Memory B cell (primary cell): ENCODE measurements at regions not wholly inside any gene's neighbourhood (a gene's known extent, or its start where the extent isn't known, plus 50 kb on each side); places are given as distances from the start of the nearest gene placed in this dataset.
"Not testable (repeated sequence)": the region's sequence is repeated elsewhere in the genome, so short reads cannot be mapped to it uniquely, and the experiment has no call there.

Experiments used
- ATAC-seq: fragments of 150-1000 bp; cut with Tn5 transposase; 2 replicates; pipeline ENCODE4 v1.10.0; 2021; ENCODE audit warnings: low read depth, mild to moderate bottlenecking, moderate library complexity
- DNase-seq, 2 donors: peaks; one replicate each; pipeline ENCODE4 v3.0.0; 2022; ENCODE audit warnings: low spot score in 2 of 2
- H3K27ac Mint-ChIP-seq: one replicate; pipeline ENCODE4 v1.8.0; 2022; ENCODE audit warnings: mild to moderate bottlenecking, moderate library complexity, mixed read lengths
- H3K27me3 Mint-ChIP-seq: one replicate; pipeline ENCODE4 v1.8.0; 2022; ENCODE audit warnings: mixed read lengths
- H3K36me3 Mint-ChIP-seq: one replicate; pipeline ENCODE4 v1.8.0; 2022; ENCODE audit warnings: mild to moderate bottlenecking, mixed read lengths
- H3K4me1 Mint-ChIP-seq: one replicate; pipeline ENCODE4 v1.8.0; 2022; ENCODE audit warnings: mixed read lengths
- H3K4me3 Mint-ChIP-seq: one replicate; pipeline ENCODE4 v1.8.0; 2022; ENCODE audit warnings: mild to moderate bottlenecking, moderate library complexity, mixed read lengths
- H3K9me3 Mint-ChIP-seq: one replicate; pipeline ENCODE4 v1.8.0; 2022; ENCODE audit warnings: mixed read lengths

DNA sequence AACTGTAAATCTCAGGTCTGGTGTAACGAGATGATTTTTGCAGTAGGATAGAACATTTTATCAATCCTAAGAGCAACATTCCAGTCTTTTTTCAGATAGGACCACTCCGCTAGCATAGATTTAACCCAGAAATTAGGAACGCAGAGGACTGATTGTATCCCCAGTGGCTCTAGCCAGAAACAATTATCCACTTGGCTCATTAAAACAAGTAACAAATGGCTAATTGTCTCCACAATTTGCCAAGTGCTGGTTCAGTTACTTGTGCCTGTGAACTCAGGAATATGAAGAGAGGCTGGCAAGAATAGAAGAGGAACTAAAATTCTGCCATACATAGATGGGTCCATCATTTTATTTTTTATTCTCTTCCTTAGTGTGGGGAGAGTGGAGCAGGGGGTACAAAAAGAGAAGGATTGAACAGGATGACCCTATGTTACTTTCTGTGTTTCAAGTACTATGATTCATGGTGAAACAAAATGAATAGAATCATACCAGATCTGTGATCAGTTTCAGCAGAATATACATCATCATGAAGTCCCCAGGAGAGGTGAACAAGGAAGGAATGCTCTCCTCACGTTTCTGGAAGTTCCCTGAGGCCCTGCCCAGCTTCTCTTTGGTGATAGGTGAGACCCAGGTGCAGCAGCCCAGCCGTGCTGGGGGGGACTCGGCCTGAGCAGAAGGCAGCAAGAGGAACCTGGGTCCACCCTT is 121.6 kb downstream of the ARL4C start:
- H3K9me3 Mint-ChIP-seq, result no peaks in the 10 kb centered on the region
- peaks cover 2% of the 10 kb centered on the region for H3K27me3 Mint-ChIP-seq
- DNase-seq (no peak), ATAC-seq (no peak)
- H3K36me3 Mint-ChIP-seq, result no peaks in the 10 kb centered on the region
- H3K4me3 Mint-ChIP-seq, result no peak overlapping the region
- H3K27ac Mint-ChIP-seq, result no peak overlapping the region
- H3K4me1 Mint-ChIP-seq, result peaks cover 6% of the 10 kb centered on the region

- Mint-ChIP-seq H3K27ac (no peak overlapping the region), H3K27me3 (peaks cover 2% of the 10 kb centered on the region), H3K9me3 (no peaks in the 10 kb centered on the region), H3K4me1 (peaks cover 6% of the 10 kb centered on the region), H3K4me3 (no peak overlapping the region), H3K36me3 (no peaks in the 10 kb centered on the region)
- ATAC-seq (no peak), DNase-seq (no peak)
Observed at GRCh38 chr2:234374736-234375135, 122.1 kb downstream of the ARL4C start.

GRCh38 chr2:234374150-234374508 is 122.8 kb downstream of the ARL4C start:
- ATAC-seq (no peak), DNase-seq (no peak)
- Mint-ChIP-seq H3K9me3 (no peaks in the 10 kb centered on the region), H3K36me3 (no peaks in the 10 kb centered on the region), H3K4me1 (peaks cover 6% of the 10 kb centered on the region), H3K27ac (no peak overlapping the region), H3K27me3 (peaks cover 2% of the 10 kb centered on the region), H3K4me3 (no peak overlapping the region)

DNA sequence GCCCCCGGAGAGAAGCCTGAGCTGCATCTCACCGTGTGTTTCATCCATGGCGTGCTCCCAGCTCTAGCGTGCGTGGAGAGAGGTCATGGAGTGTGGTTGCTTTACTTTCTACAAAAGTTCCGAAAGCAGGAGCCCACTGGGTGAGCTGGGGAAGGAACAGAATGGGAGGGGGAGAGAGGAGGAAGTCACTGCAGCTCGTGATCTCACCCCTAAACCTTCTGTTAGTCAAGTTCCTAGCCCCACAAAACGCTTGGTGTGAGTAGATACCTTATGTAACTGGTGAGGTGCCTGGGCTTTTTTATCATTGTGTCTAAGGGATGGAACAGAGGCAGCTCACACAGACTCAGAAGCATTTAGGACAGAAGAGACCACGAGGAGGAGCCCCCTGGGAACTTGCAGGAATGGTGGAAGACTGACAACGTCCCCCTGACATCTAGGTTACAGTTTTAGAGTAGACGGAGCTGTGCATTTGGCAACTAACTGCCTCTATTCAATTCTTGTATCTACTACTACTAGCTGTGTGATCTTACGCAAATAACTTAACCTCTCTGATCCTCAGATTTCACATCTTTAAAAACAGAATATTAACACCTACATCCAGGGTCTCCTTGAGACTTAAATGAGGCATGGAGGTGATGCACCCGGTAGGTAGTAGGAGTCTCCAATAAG is 123.3 kb downstream of the ARL4C start:
- DNase-seq, result no peak
- Mint-ChIP-seq H3K27ac (no peak overlapping the region), H3K4me3 (no peak overlapping the region), H3K9me3 (no peaks in the 10 kb centered on the region), H3K36me3 (no peaks in the 10 kb centered on the region), H3K27me3 (no peaks in the 10 kb centered on the region), H3K4me1 (peaks cover 11% of the 10 kb centered on the region)
- no peak for ATAC-seq

DNA sequence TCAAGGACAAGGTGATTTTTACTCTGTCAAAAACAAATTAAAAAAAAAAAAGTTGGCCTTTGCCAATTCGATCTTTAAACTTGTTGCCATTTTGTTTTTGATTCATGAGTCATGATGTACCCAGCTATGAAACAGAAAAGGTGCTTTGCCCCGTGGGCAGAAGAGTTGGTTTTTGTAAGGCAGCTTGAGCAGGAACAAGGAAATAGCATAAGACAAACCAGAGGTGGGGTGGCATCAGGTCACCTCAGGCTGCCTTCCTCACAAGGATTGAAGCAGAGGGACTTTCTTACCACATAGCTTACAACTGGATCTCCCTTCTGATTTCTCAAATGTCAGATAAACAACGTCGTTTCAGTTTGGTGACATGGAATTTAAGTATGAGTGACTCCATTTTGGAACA is 123.8 kb downstream of the ARL4C start:
- H3K27me3 Mint-ChIP-seq, result no peaks in the 10 kb centered on the region

DNA sequence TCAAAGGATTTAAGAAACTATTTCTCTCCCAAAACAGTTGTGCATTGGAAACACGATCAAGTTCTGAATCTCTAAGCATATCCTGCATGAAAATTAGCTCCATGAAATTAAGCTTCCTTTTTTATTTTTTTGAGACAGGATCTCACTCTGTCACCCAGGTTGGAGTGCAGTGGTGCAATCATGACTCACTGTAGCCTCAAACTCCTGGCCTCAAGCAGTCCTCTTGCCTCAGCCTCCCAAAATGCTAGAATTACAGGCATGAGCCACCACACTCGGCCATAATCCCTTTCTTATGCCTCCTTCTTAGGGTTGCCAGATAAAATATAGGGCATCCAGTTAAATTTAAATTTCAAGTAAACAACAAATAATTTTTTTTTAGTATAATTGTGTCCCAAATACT is 124.4 kb downstream of the ARL4C start:
- H3K36me3 Mint-ChIP-seq, result no peaks in the 10 kb centered on the region
- DNase-seq (no peak), ATAC-seq (no peak)
- H3K4me3 Mint-ChIP-seq, result no peak overlapping the region
- no peak overlapping the region for H3K27ac Mint-ChIP-seq
- H3K9me3 Mint-ChIP-seq, result no peaks in the 10 kb centered on the region
- H3K4me1 Mint-ChIP-seq, result peaks cover 19% of the 10 kb centered on the region
- H3K27me3 Mint-ChIP-seq, result no peaks in the 10 kb centered on the region

More for the DNA sequence above, 123.8 kb downstream of the ARL4C start:
- no peak for ATAC-seq
- H3K9me3 Mint-ChIP-seq, result no peaks in the 10 kb centered on the region
- no peak overlapping the region for H3K4me3 Mint-ChIP-seq
- peaks cover 17% of the 10 kb centered on the region for H3K4me1 Mint-ChIP-seq
- no peak for DNase-seq
- no peaks in the 10 kb centered on the region for H3K36me3 Mint-ChIP-seq
- H3K27ac Mint-ChIP-seq, result no peak overlapping the region

GRCh38 chr2:234368861-234369261 is 128.0 kb downstream of the ARL4C start:
- Mint-ChIP-seq H3K4me1 (peaks cover 21% of the 10 kb centered on the region), H3K27ac (no peak overlapping the region), H3K27me3 (peaks cover 1% of the 10 kb centered on the region), H3K9me3 (no peaks in the 10 kb centered on the region), H3K36me3 (no peaks in the 10 kb centered on the region), H3K4me3 (no peak overlapping the region)
- ATAC-seq (no peak), DNase-seq (no peak)

DNA sequence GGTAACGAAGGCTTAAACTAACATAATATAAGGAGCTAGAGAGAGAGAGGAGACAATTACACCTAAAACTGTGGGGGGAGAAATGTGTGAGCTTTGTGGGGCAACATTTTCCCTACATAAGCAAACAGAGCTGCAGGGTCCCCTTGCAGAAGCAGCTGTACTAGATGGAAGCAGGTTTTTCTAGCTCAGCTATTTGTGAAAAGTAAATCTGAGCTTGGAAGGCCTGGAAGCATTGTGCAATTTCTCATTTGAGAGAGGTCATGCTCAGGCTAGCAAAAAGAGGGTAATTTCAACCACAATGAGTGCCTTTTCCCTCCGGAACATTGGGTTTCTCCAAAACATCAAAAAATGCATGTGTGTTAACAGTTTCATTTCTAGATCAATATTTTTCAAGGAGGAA is 130.0 kb downstream of the ARL4C start:
- Mint-ChIP-seq H3K4me1 (peaks cover 15% of the 10 kb centered on the region), H3K4me3 (no peak overlapping the region), H3K36me3 (no peaks in the 10 kb centered on the region), H3K27me3 (peaks cover 1% of the 10 kb centered on the region), H3K9me3 (no peaks in the 10 kb centered on the region), H3K27ac (no peak overlapping the region)
- no peak for ATAC-seq
- no peak for DNase-seq

- peaks cover 1% of the 10 kb centered on the region for H3K36me3 Mint-ChIP-seq
- no peak for ATAC-seq
- DNase-seq, result no peak
- H3K4me3 Mint-ChIP-seq, result no peak overlapping the region
- H3K27ac Mint-ChIP-seq, result no peak overlapping the region
- H3K4me1 Mint-ChIP-seq, result peaks cover 15% of the 10 kb centered on the region
- peaks cover 6% of the 10 kb centered on the region for H3K27me3 Mint-ChIP-seq
- no peaks in the 10 kb centered on the region for H3K9me3 Mint-ChIP-seq
Observed at GRCh38 chr2:234364661-234365060, 132.2 kb downstream of the ARL4C start.

- Mint-ChIP-seq H3K4me1 (peaks cover 11% of the 10 kb centered on the region), H3K27me3 (peaks cover 6% of the 10 kb centered on the region), H3K27ac (no peak overlapping the region), H3K4me3 (no peak overlapping the region), H3K9me3 (peaks cover 3% of the 10 kb centered on the region), H3K36me3 (peaks cover 5% of the 10 kb centered on the region)
- ATAC-seq (no peak), DNase-seq (no peak)
Observed at GRCh38 chr2:234363647-234364294, 133.1 kb downstream of the ARL4C start.

GRCh38 chr2:234363011-234363487 is 133.8 kb downstream of the ARL4C start:
- no peak overlapping the region for H3K4me3 Mint-ChIP-seq
- no peak for DNase-seq
- no peak overlapping the region for H3K27ac Mint-ChIP-seq
- peaks cover 5% of the 10 kb centered on the region for H3K36me3 Mint-ChIP-seq
- ATAC-seq, result no peak
- peaks cover 3% of the 10 kb centered on the region for H3K9me3 Mint-ChIP-seq
- peaks cover 6% of the 10 kb centered on the region for H3K27me3 Mint-ChIP-seq
- peaks cover 4% of the 10 kb centered on the region for H3K4me1 Mint-ChIP-seq

DNA sequence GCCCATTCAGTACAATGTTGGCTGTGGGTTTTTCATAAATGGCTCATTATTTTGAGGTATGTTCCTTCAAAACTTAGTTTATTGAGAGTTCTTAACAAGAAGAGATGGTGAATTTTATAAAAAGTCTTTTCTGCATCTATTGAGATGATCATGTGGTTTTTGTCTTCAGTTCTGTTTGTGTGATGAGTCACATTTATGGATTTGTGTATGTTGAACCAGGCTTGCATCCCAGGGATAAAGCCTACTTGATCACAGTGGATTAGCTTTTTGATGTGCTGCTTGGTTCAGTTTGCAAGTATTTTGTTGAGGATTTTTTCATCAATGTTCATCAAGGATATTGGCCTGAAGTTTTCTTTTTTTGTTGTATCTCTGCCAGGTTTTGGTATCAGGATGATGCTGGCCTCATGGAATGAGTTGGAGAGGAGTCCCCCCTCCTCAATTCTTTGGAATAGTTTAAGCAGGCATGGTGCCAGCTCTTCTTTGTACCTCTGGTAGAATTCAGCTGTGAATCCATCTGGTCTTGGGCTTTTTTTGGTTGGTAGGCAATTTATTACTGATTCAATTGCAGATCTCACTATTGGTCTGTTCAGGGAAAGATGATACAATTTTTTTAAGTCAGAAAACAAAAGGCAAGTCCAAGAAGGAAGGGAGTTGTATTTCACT is 136.4 kb downstream of the ARL4C start:
- not testable (repeated sequence) for ATAC-seq, H3K27me3 Mint-ChIP-seq, DNase-seq, H3K9me3 Mint-ChIP-seq, H3K4me1 Mint-ChIP-seq, H3K27ac Mint-ChIP-seq, H3K4me3 Mint-ChIP-seq, H3K36me3 Mint-ChIP-seq

DNA sequence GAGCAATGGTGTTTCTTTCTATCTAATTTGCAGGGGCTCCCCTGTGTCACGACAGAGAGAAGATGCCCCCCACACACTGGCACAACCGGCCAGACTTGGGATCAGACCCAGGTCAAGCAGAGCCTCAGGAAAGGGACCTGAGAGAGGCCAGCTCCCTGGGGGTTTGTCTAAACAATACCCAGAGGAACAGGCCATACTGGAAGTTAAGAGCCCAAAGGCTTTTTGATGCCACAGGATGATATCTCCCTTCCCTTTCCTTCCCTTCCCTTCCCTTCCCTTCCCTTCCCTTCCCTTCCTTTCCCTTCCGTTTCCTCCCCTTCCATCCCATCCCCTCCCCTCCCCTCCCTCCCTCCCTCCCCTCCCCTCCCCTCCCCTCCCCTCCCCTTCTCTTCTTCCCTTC is 139.2 kb downstream of the ARL4C start:
- H3K27me3 Mint-ChIP-seq, result peaks cover 5% of the 10 kb centered on the region
- peaks cover 6% of the 10 kb centered on the region for H3K9me3 Mint-ChIP-seq
- DNase-seq (no peak), ATAC-seq (no peak)
- H3K36me3 Mint-ChIP-seq, result peaks cover 8% of the 10 kb centered on the region
- H3K27ac Mint-ChIP-seq, result no peak overlapping the region
- H3K4me1 Mint-ChIP-seq, result peaks cover 15% of the 10 kb centered on the region
- H3K4me3 Mint-ChIP-seq, result no peak overlapping the region

GRCh38 chr2:234355808-234356365 is 141.0 kb downstream of the ARL4C start:
- Mint-ChIP-seq H3K27me3 (no peaks in the 10 kb centered on the region), H3K4me1 (peaks cover 15% of the 10 kb centered on the region), H3K4me3 (no peak overlapping the region), H3K36me3 (peaks cover 11% of the 10 kb centered on the region), H3K27ac (no peak overlapping the region), H3K9me3 (peaks cover 6% of the 10 kb centered on the region)
- ATAC-seq, result no peak
- no peak for DNase-seq
